ENCODE measurements at regions not wholly inside any gene's neighbourhood (a gene's known extent, or its start where the extent isn't known, plus 50 kb on each side); places are given as distances from the start of the nearest gene placed in this dataset.

GRCh38 chr5:68465934-68466551 lies 250.5 kb downstream of the PIK3R1 start:
- no peak for TF ChIP-seq MXI1 (IDR thresholded peaks at IDR 0.05; ENCODE audit: low read depth, low read length)
- no peak for TF ChIP-seq ZFP30 (CRISPR knock-in tag; IDR thresholded peaks at IDR 0.05; ENCODE audit: borderline replicate concordance)
- TF ChIP-seq, protein P1, sequence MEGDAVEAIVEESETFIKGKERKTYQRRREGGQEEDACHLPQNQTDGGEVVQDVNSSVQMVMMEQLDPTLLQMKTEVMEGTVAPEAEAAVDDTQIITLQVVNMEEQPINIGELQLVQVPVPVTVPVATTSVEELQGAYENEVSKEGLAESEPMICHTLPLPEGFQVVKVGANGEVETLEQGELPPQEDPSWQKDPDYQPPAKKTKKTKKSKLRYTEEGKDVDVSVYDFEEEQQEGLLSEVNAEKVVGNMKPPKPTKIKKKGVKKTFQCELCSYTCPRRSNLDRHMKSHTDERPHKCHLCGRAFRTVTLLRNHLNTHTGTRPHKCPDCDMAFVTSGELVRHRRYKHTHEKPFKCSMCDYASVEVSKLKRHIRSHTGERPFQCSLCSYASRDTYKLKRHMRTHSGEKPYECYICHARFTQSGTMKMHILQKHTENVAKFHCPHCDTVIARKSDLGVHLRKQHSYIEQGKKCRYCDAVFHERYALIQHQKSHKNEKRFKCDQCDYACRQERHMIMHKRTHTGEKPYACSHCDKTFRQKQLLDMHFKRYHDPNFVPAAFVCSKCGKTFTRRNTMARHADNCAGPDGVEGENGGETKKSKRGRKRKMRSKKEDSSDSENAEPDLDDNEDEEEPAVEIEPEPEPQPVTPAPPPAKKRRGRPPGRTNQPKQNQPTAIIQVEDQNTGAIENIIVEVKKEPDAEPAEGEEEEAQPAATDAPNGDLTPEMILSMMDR (IDR thresholded peaks at IDR 0.05 in 2 of 3, conservative IDR thresholded peaks at IDR 0.05 in 1 of 3; ENCODE audit: insufficient read depth in 2 of 3, low read depth in 1 of 3, low read length in 3 of 3): no peak

Data from K562 (cell line).